ENCODE measurements at regions not wholly inside any gene's neighbourhood (a gene's known extent, or its start where the extent isn't known, plus 50 kb on each side); places are given as distances from the start of the nearest gene placed in this dataset.

DNA sequence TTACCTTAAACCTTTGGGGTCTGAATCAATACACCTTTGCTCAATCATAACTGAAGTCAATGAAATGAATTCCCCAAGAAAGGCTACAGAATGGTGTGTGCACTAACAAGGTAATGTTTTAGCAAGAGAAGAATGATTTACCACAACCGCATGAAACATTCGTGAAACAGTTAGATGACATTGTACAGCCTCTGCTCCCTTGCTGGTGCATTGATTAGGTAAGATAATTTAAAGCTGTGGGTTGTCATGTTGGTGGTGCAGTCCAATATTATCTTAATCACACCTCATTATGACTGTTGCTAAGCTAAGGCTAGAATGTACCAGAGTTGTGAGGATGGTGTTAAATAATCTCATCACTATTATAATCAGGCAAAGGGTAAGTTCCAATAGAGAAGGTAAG, 1673.2 kb upstream of the PRR20A start:
- TF ChIP-seq ZNF8 (CRISPR knock-in tag; IDR thresholded peaks at IDR 0.05), result no peak
- no peak for TF ChIP-seq ZC3H10 (CRISPR knock-in tag; IDR thresholded peaks at IDR 0.05)
- TF ChIP-seq ARNTL (CRISPR knock-in tag; IDR thresholded peaks at IDR 0.05; ENCODE audit: borderline replicate concordance, low read depth), result no peak
- TF ChIP-seq RARB (CRISPR knock-in tag; IDR thresholded peaks at IDR 0.05), result no peak
- no peak for TF ChIP-seq ZFP30 (CRISPR knock-in tag; IDR thresholded peaks at IDR 0.05)
- TF ChIP-seq, protein P1, sequence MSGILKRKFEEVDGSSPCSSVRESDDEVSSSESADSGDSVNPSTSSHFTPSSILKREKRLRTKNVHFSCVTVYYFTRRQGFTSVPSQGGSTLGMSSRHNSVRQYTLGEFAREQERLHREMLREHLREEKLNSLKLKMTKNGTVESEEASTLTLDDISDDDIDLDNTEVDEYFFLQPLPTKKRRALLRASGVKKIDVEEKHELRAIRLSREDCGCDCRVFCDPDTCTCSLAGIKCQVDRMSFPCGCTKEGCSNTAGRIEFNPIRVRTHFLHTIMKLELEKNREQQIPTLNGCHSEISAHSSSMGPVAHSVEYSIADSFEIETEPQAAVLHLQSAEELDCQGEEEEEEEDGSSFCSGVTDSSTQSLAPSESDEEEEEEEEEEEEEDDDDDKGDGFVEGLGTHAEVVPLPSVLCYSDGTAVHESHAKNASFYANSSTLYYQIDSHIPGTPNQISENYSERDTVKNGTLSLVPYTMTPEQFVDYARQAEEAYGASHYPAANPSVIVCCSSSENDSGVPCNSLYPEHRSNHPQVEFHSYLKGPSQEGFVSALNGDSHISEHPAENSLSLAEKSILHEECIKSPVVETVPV (CRISPR knock-in tag; IDR thresholded peaks at IDR 0.05), result no peak
- no peak for TF ChIP-seq ZNF565 (CRISPR knock-in tag; conservative IDR thresholded peaks at IDR 0.05; ENCODE audit: low read depth)
- TF ChIP-seq ISL1 (CRISPR knock-in tag; IDR thresholded peaks at IDR 0.05), result no peak
- TF ChIP-seq, protein P2, sequence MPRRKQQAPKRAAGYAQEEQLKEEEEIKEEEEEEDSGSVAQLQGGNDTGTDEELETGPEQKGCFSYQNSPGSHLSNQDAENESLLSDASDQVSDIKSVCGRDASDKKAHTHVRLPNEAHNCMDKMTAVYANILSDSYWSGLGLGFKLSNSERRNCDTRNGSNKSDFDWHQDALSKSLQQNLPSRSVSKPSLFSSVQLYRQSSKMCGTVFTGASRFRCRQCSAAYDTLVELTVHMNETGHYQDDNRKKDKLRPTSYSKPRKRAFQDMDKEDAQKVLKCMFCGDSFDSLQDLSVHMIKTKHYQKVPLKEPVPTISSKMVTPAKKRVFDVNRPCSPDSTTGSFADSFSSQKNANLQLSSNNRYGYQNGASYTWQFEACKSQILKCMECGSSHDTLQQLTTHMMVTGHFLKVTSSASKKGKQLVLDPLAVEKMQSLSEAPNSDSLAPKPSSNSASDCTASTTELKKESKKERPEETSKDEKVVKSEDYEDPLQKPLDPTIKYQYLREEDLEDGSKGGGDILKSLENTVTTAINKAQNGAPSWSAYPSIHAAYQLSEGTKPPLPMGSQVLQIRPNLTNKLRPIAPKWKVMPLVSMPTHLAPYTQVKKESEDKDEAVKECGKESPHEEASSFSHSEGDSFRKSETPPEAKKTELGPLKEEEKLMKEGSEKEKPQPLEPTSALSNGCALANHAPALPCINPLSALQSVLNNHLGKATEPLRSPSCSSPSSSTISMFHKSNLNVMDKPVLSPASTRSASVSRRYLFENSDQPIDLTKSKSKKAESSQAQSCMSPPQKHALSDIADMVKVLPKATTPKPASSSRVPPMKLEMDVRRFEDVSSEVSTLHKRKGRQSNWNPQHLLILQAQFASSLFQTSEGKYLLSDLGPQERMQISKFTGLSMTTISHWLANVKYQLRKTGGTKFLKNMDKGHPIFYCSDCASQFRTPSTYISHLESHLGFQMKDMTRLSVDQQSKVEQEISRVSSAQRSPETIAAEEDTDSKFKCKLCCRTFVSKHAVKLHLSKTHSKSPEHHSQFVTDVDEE (CRISPR knock-in tag; IDR thresholded peaks at IDR 0.05), result no peak
- no peak for TF ChIP-seq ZFP3 (CRISPR knock-in tag; IDR thresholded peaks at IDR 0.05)
- no peak for ATAC-seq

- no peak for ATAC-seq
Observed at GRCh38 chr13:55483626-55484158, 1657.0 kb upstream of the PRR20A start.

DNA sequence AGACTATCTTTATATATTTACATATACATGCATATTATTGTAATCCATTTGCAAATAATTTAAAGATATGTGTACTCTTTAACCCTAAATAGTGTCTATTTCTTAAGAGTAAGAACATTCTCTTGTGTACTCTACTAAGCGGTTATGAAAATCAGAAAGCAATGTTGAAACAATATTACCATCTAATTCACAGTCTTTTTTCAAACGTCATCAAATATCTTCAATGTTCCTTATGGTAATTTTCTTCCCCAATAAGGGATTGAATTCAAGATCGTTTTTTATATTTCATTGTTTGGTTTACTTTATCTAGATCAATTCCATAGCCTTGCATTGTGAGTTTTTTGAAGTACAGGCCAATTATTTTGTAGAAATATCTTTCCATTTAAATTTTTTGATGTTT, 1647.4 kb upstream of the PRR20A start:
- TF ChIP-seq PPARA (CRISPR knock-in tag; IDR thresholded peaks at IDR 0.05; ENCODE audit: borderline replicate concordance) (no peak), PATZ1 (CRISPR knock-in tag; IDR thresholded peaks at IDR 0.05; ENCODE audit: borderline replicate concordance) (no peak), TOX (CRISPR knock-in tag; IDR thresholded peaks at IDR 0.05; ENCODE audit: borderline replicate concordance) (no peak), ZC3H10 (CRISPR knock-in tag; IDR thresholded peaks at IDR 0.05) (no peak), OSR1 (CRISPR knock-in tag; IDR thresholded peaks at IDR 0.05) (no peak), RARB (CRISPR knock-in tag; IDR thresholded peaks at IDR 0.05) (no peak), CREB5 (CRISPR knock-in tag; IDR thresholded peaks at IDR 0.05; ENCODE audit: low read depth) (no peak), TCF4 (CRISPR knock-in tag; IDR thresholded peaks at IDR 0.05; ENCODE audit: borderline replicate concordance) (no peak)
- TF ChIP-seq, protein P1 (CRISPR knock-in tag; IDR thresholded peaks at IDR 0.05), result no peak
- no peak for ATAC-seq

More at GRCh38 chr13:55483626-55484158, 1657.0 kb upstream of the PRR20A start:
- TF ChIP-seq CSDC2 (CRISPR knock-in tag; IDR thresholded peaks at IDR 0.05) (no peak), OSR1 (CRISPR knock-in tag; IDR thresholded peaks at IDR 0.05) (no peak), GLIS3 (CRISPR knock-in tag; IDR thresholded peaks at IDR 0.05) (no peak), SNAI2 (CRISPR knock-in tag; IDR thresholded peaks at IDR 0.05) (no peak), ISL1 (CRISPR knock-in tag; IDR thresholded peaks at IDR 0.05) (no peak), ZNF8 (CRISPR knock-in tag; IDR thresholded peaks at IDR 0.05) (no peak), ZNF565 (CRISPR knock-in tag; conservative IDR thresholded peaks at IDR 0.05; ENCODE audit: low read depth) (no peak), ZC3H10 (CRISPR knock-in tag; IDR thresholded peaks at IDR 0.05) (no peak), TCF4 (CRISPR knock-in tag; IDR thresholded peaks at IDR 0.05; ENCODE audit: borderline replicate concordance) (no peak), ESRRG (CRISPR knock-in tag; IDR thresholded peaks at IDR 0.05) (no peak)
- TF ChIP-seq, protein P2 (CRISPR knock-in tag; IDR thresholded peaks at IDR 0.05), result no peak
